HG03097 (cell line): ENCODE measurements at regions not wholly inside any gene's neighbourhood (a gene's known extent, or its start where the extent isn't known, plus 50 kb on each side); places are given as distances from the start of the nearest gene placed in this dataset.

Experiments
- ATAC-seq: cut with Tn5 transposase; IDR thresholded peaks from one replicate; pipeline ENCODE4 v1.9.1; 2021; ENCODE audit not compliant: unreplicated experiment, low FRiP score

- no peak for ATAC-seq
Measured at GRCh38 chr16:52896478-52897164, 156.1 kb downstream of the CHD9NB start.

DNA sequence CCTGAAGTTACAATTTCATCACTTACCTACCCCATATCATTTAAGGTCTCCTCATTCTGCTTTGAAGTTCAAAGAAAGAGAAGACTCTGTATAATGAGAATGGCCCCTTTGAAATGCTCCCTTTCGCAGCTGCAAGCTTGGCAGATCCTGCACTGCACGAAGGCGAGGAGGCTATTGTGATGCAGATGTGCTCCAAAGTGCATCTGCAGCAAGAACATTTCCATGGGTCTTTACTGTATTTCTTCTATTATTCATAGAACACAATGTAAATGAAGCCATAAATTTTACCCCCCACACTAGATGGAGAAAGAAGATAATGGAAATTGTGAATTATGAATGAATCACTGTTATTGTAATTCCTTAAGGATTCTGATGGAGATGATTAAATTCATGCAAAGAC lies 178.7 kb downstream of the CHD9NB start:
- ATAC-seq, result no peak

DNA sequence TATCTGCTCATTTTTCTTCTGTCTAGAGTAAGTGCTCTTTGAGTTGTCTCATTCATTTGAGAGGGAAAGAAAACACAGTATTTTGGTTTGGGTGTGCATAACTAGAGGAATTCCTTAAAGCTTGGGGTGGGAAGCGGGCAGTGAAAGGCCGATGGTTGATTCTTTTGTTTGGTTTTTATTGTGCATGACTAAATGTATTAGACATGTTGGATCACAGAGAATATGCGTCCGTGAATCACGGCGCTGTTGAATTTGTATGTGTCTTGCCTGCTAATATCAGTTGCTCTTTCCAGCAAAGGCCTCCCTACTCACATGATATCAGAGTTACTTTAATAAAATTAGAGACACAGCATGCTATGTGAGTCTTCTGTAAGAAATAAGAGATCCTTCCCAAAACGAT lies 180.0 kb downstream of the CHD9NB start:
- no peak for ATAC-seq

GRCh38 chr16:52871481-52871880 lies 181.2 kb downstream of the CHD9NB start:
- no peak for ATAC-seq

GRCh38 chr16:52869243-52869642 lies 183.5 kb downstream of the CHD9NB start:
- ATAC-seq, result no peak

DNA sequence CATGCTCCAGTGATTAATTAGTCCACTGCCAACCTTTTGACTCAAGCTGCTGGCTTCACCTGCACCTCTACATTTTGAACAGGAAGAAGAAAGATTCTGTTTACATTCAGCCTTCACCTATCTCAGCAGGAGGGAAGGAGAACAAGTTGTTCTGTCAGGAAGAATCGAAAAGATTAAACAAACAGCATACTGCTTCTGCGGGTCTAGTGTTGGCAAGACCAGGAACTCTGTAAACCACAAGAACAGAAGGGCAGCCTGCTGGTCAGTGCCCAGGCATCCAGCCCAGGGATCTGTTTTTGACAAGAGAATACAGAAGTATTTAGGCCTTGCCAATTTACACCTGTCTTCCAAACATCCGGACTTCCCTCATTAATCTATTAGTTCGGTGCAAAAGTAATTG lies 189.7 kb downstream of the CHD9NB start:
- no peak for ATAC-seq

DNA sequence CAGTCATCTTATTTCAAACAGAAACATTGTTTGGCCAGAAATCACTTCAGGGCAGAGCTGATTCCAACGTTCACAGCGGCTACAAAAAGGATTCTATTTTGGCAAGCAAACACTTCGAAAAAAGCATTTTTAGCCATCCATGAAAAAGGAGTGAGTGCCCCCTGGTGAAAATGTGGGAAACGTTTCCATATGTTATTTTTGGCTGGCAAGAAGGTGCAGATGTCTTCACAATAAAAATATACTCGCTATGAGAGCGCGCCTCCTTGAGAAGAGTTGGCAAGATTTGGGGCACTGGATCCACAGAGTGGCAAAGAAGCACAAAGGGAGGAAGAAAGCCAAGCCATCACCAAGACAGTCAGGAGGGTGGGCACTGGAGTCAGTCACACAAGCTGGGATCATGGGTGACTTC lies 191.1 kb downstream of the CHD9NB start:
- no peak for ATAC-seq

GRCh38 chr16:52855463-52855862 lies 197.2 kb downstream of the CHD9NB start:
- no peak for ATAC-seq

DNA sequence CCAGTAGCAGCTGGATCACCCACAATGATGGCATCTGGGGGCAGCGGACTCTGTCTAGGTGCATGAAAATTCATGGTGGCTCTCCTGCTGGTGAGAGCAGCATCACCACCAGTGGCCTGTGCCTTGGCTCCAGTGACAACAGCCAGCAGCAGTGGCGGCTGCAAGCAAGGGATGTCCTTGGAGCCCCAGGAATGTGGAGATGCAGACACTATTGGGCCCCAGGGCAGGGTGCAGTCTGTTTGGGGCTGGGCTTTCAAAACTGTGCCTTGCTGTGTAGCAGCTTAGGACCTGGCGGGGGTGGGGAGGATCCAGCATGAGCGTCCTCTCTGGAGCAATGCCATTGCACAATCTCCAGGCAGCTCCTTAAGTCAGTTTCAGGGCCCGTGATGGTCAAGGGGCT lies 199.7 kb downstream of the CHD9NB start:
- no peak for ATAC-seq

GRCh38 chr16:52851211-52851740 lies 201.4 kb downstream of the CHD9NB start:
- ATAC-seq, result no peak

GRCh38 chr16:52843381-52843780 lies 209.3 kb downstream of the CHD9NB start:
- ATAC-seq, result no peak

- no peak for ATAC-seq
Measured at GRCh38 chr16:52837251-52837650, 215.4 kb downstream of the CHD9NB start.

DNA sequence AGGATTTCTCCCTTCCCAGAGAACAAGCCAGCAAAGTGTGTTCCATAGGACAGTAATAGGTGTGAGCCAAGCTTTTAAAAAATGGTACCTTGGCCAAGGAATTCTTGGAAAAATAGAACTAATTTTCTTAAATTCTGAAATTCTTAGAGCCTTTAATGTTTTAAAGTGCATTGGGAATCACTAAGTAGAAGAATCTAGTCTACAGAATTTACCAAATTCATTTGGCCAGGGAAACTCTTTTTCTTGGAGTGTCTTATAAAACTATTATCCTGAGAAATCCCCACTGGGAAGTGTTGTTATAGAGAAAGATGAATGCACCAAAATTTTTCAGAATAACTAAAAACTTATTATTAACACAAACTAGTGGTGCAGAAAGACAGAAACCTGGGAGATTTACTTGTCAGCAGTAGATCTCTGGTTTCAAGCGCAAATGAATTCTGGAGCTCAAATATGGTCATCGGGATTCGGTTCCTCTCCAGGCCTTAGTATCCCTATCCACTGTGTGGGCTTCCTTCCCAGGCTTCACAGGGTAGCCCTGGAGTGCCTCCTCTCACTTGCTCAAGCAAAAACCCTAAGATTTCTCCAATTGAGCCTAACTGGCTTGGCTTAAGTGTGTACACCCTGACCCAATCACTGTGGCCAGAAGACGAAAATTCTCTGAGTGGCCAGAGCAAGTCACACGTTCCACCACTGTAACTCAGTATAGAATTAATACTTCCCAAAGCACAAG lies 217.8 kb downstream of the CHD9NB start:
- ATAC-seq, result no peak

GRCh38 chr16:52832771-52833170 lies 219.9 kb downstream of the CHD9NB start:
- ATAC-seq, result no peak

DNA sequence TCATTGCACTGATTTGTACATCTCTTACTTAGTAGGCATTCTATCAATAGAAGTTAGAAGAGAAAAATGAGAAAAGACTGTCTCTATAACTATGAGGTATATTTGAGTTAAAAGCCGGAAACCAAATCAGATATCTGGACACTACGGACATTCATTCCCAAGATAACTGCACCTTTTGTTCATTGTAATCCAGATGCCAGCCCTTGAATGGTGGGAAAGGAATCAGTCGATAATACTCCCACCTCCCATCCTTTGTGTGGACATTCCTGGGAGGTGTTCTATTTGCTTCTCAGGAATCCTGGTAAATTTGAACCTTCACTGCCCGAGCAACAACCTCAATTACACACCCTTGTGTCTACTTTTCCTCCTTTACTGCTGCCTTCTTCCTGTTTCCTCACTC lies 225.2 kb downstream of the CHD9NB start:
- no peak for ATAC-seq

- ATAC-seq, result no peak
Measured at GRCh38 chr16:52825892-52826291, 226.8 kb downstream of the CHD9NB start.

DNA sequence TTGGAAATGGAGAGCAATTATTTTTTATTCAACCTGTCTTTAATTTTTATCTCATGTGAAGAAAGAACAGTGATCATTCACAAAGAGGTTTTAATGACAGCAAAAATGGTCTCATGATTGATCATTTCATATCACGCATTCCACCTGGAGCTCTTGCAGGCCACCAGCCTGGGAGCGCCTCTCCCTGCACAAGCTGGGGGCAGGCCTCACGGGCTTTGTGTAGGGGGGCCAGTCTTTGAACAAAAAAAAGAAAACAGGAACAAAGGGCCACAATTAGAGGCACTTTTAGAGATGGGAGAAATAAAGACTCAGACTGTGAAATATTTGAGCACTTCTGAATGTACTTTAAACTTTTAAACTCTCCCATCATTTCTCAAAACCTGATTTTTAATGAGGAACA lies 232.9 kb downstream of the CHD9NB start:
- ATAC-seq, result no peak

- no peak for ATAC-seq
Measured at GRCh38 chr16:52819405-52819804, 233.3 kb downstream of the CHD9NB start.

DNA sequence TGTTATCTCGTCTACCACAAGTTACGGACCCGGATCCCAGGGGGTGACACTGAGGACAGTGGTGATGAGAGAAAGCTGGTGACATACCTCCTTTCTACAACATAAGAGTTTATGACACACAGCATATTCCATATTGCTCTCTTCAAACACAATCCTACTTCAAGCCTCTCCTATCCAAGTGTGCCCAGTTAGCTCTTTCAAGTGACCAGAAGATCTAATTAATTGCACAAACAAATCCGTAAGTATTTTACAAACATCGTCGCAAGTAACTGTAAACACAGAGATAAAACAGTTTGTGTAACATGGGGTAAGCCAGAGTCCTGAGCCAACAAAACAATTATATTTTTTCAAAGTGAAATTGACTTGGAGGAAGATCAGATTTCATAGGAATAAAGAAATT lies 235.0 kb downstream of the CHD9NB start:
- ATAC-seq, result no peak

DNA sequence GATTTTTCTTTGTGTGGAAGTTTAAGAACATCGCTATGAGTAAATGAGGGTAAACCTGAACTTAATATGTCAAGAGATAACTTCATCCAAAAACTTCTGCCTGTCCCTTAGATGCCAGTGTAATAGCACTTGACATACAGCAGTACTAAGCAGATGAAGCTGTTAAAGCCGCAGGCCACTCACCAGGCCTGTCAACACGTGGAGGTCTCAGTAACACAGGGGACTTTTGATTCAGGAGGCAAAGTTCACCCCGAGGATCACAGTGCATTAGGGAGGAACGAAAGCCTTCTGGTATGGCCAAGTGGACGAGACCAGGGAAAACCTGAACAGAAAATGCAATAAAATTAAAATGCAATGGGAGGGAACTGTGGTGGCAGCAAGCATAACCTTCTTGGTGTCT lies 235.7 kb downstream of the CHD9NB start:
- ATAC-seq, result no peak

GRCh38 chr16:52812678-52813556 lies 239.8 kb downstream of the CHD9NB start:
- no peak for ATAC-seq
